Duodenal mucosa (tissue), 2 donors: ENCODE measurements at regions not wholly inside any gene's neighbourhood (a gene's known extent, or its start where the extent isn't known, plus 50 kb on each side); places are given as distances from the start of the nearest gene placed in this dataset.

Experiments used
- H3K27ac ChIP-seq: one replicate; pipeline ENCODE4 v1.7.0; 2013; ENCODE audit warnings: low read depth, low read length
- H3K27me3 ChIP-seq, 2 donors: one replicate each; pipeline ENCODE4 v1.7.0; 2013; ENCODE audit warnings: low read length in 2 of 2, control low read depth in 1 of 2; ENCODE audit not compliant: insufficient read depth in 2 of 2, control insufficient read depth in 1 of 2
- H3K36me3 ChIP-seq, 2 donors: one replicate each; pipeline ENCODE4 v1.7.0; 2013; ENCODE audit warnings: low read length in 2 of 2, control low read depth in 1 of 2; ENCODE audit not compliant: insufficient read depth in 2 of 2, control insufficient read depth in 1 of 2
- H3K4me1 ChIP-seq, 2 donors: one replicate each; pipeline ENCODE4 v1.7.0; 2013; ENCODE audit warnings: low read length in 2 of 2, control low read depth in 1 of 2; ENCODE audit not compliant: insufficient read depth in 2 of 2, control insufficient read depth in 1 of 2
- H3K4me3 ChIP-seq, 2 donors: one replicate each; pipeline ENCODE4 v1.7.0; 2013; ENCODE audit warnings: low read length in 2 of 2, low read depth in 1 of 2
- H3K9ac ChIP-seq, 2 donors: one replicate each; pipeline ENCODE4 v1.7.0; 2013; ENCODE audit warnings: low read length in 2 of 2, low read depth in 1 of 2
- H3K9me3 ChIP-seq, 2 donors: one replicate each; pipeline ENCODE4 v1.7.0; 2013; ENCODE audit warnings: low read length in 2 of 2, control low read depth in 1 of 2; ENCODE audit not compliant: control insufficient read depth in 1 of 2

GRCh38 chr3:13164893-13165492 is 91.8 kb upstream of the IQSEC1 start:
- Histone ChIP-seq H3K4me3 (no peak overlapping the region), H3K27ac (no peak overlapping the region), H3K9me3 (no peaks in the 10 kb centered on the region), H3K36me3 (no peaks in the 10 kb centered on the region), H3K27me3 (no peaks in the 10 kb centered on the region), H3K4me1 (no peaks in the 10 kb centered on the region), H3K9ac (no peak overlapping the region)

DNA sequence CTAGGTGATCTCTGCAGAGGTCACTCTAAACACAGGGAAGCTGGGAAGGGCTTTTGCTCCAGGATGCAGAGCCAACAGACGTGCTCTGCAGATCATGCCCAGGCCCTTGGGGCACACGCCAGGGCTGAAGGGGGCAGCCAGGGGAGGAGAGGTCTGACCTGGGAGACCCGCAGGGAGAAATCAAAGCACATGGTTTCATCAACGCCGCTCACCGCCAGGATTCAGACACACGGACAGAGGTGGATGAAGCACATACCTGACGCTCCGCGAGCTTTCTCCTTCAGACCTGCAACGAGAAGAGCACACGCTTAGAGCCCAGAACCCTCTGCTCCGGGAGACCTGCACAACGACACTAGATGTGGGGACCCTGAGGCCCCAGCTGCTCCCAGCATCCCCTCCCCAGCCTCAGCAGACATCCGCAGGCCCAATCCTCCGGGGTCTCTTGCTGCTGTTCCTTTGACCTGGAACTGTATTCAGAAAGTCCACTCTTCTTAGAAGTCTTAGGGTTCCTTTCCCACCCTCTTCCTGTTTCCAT is 90.7 kb upstream of the IQSEC1 start:
- Histone ChIP-seq H3K36me3 (no peaks in the 10 kb centered on the region), H3K9me3 (no peaks in the 10 kb centered on the region), H3K27ac (no peak overlapping the region), H3K27me3 (no peaks in the 10 kb centered on the region), H3K4me3 (no peak overlapping the region), H3K4me1 (no peaks in the 10 kb centered on the region), H3K9ac (no peak overlapping the region)

DNA sequence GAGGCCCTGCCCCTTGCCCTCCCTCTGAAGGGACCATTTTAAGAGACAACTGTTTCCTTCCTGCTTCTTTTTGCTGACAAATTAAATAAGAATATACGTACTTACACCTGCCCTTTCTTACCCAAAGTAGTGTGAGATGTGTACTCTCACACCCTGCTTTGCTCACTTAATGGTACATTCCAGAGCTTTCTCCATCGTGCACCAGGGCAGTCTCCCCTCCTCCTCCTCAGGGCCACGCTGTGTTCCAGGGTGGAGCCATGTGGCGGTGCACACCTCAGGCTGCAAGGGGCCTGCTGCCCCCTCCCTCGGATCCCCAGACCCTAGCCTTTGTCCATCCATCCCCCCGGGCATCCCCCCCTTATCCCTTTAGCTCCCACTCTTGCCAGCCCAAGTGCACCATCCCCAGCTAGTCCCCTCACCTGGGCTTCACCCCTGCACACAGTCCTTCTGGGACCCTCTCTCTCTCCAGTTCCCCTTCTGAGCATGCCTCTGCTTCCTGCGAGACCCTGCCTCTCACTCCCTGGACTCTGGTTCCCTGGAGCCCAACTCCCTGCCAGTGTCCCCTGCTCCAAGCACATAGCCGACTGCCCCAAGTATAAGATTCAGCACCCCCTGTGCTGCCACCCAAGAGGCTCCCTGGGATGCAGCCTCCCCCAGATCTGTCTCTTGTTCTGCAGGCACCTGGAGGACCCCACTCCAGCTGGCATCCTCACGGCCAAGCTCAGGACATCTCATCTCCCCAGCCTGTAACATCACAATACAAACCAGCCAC is 89.5 kb upstream of the IQSEC1 start:
- Histone ChIP-seq H3K9me3 (no peaks in the 10 kb centered on the region), H3K4me1 (no peaks in the 10 kb centered on the region), H3K4me3 (no peak overlapping the region), H3K9ac (no peak overlapping the region), H3K36me3 (no peaks in the 10 kb centered on the region), H3K27ac (no peak overlapping the region), H3K27me3 (no peaks in the 10 kb centered on the region)

- Histone ChIP-seq H3K27ac (no peak overlapping the region), H3K36me3 (no peaks in the 10 kb centered on the region), H3K4me3 (no peak overlapping the region), H3K9ac (no peak overlapping the region), H3K9me3 (no peaks in the 10 kb centered on the region), H3K27me3 (no peaks in the 10 kb centered on the region), H3K4me1 (no peaks in the 10 kb centered on the region)
These were observed 88.7 kb upstream of the IQSEC1 start for GRCh38 chr3:13161771-13162535.

- no peaks in the 10 kb centered on the region for H3K4me1 ChIP-seq
- peaks cover 3 to 4% of the 10 kb centered on the region in 2 donors for H3K9me3 ChIP-seq
- no peak overlapping the region for H3K4me3 ChIP-seq
- H3K36me3 ChIP-seq, result no peaks in the 10 kb centered on the region
- no peak overlapping the region for H3K27ac ChIP-seq
- no peaks in the 10 kb centered on the region for H3K27me3 ChIP-seq
- no peak overlapping the region for H3K9ac ChIP-seq
These were observed 88.0 kb upstream of the IQSEC1 start for GRCh38 chr3:13161021-13161759.

DNA sequence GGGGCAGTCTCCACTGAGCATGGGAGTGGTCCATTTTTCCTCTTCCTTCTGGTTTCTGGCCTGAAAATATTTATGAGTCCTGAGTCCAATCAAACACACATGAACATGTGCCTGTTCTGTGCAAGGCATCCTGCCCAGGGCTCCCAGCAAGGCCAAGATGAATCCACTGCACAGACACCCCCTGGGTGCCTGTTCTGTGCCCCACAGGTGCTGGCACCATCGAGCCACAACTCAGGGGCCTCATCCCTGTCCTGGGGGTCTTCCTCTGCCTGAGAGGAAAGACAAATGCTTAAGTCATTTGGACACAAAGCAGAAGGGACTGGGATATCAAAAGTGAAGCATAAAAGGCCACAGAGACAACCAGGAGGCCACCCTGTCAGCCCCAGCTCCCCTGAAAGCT is 87.4 kb upstream of the IQSEC1 start:
- no peaks in the 10 kb centered on the region for H3K36me3 ChIP-seq
- H3K27me3 ChIP-seq, result no peaks in the 10 kb centered on the region
- H3K9me3 ChIP-seq, result peaks cover 6 to 7% of the 10 kb centered on the region in 2 donors
- no peak overlapping the region for H3K27ac ChIP-seq
- H3K9ac ChIP-seq, result no peak overlapping the region
- no peaks in the 10 kb centered on the region for H3K4me1 ChIP-seq
- H3K4me3 ChIP-seq, result no peak overlapping the region

DNA sequence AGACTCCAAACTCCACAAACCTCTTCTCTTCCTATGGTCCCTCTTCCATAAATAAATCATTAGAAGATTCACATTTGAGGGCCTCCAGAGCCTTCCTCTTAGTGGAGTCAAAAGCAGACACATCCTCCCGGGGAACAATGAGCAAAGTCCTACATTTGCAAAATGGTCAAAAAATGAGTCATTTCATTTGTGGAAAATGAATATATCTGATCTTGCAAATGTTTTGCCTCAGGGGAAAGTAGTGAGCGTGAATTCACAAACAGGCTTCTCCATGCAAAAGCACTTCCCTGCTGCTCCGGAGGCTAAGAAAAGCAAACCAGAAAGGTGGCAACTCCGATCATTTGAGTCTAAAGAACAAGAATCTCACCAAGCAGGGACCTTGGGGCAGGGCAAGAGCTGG is 86.7 kb upstream of the IQSEC1 start:
- Histone ChIP-seq H3K27me3 (no peaks in the 10 kb centered on the region), H3K27ac (no peak overlapping the region), H3K9me3 (peaks cover 10 to 11% of the 10 kb centered on the region in 2 donors), H3K9ac (no peak overlapping the region), H3K36me3 (no peaks in the 10 kb centered on the region), H3K4me3 (no peak overlapping the region), H3K4me1 (no peaks in the 10 kb centered on the region)

DNA sequence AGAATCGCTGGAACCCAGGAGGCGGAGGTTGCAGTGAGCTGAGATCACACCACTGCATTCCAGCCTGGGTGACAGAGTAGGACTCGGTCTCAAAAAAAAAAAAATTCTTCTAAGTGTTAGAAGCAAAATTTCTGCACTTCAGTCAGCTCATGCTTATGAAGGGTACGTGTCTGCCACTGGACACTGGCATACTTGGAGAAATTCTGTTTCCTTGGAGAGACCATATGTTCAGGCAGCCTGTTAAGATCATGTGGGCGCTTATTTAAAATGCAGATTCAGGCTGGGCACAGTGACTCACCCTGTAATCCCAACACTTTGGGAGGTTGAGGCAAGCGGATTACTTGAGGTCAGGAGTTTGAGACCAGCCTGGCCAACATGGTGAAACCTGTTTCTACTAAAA is 85.6 kb upstream of the IQSEC1 start:
- Histone ChIP-seq H3K27me3 (no peaks in the 10 kb centered on the region), H3K4me1 (no peaks in the 10 kb centered on the region), H3K9me3 (peaks cover 10 to 11% of the 10 kb centered on the region in 2 donors), H3K9ac (no peak overlapping the region), H3K27ac (no peak overlapping the region), H3K36me3 (no peaks in the 10 kb centered on the region), H3K4me3 (no peak overlapping the region)

- H3K4me3 ChIP-seq, result no peak overlapping the region
- H3K36me3 ChIP-seq, result no peaks in the 10 kb centered on the region
- no peaks in the 10 kb centered on the region for H3K27me3 ChIP-seq
- H3K4me1 ChIP-seq, result no peaks in the 10 kb centered on the region
- no peak overlapping the region for H3K27ac ChIP-seq
- no peak overlapping the region for H3K9ac ChIP-seq
- peaks cover 10 to 11% of the 10 kb centered on the region in 2 donors for H3K9me3 ChIP-seq
These were observed 85.2 kb upstream of the IQSEC1 start for GRCh38 chr3:13158408-13158807.
